ENCODE measurements at regions not wholly inside any gene's neighbourhood (a gene's known extent, or its start where the extent isn't known, plus 50 kb on each side); places are given as distances from the start of the nearest gene placed in this dataset.

- Histone ChIP-seq H4K91ac (ENCODE audit: insufficient read length, low read depth, low read length) (no peak overlapping the region), H2BK12ac (ENCODE audit: insufficient read length, low read depth, low read length) (no peak overlapping the region), H3K23me2 (ENCODE audit: insufficient read length, low read depth, low read length, poor library complexity, severe bottlenecking) (no peaks in the 10 kb centered on the region), H3K4me1 (ENCODE audit: insufficient read depth, low read length) (peaks cover 14% of the 10 kb centered on the region; the same call in 1 of the 2 replicates), H4K5ac (ENCODE audit: insufficient read length, low read depth, low read length) (no peak overlapping the region), H3K27me3 (ENCODE audit: insufficient read depth, low read length) (no peaks in the 10 kb centered on the region), H3K56ac (ENCODE audit: insufficient read length, low read depth, low read length) (no peak overlapping the region), H3K9me3 (ENCODE audit: control insufficient read depth, low read depth, low read length) (no peaks in the 10 kb centered on the region), H3K23ac (ENCODE audit: insufficient read length, low read depth, low read length) (no peak overlapping the region), H2BK20ac (ENCODE audit: low read depth, low read length, poor library complexity, severe bottlenecking) (no peak overlapping the region), H3K4me2 (ENCODE audit: insufficient read depth, insufficient read length, low read length) (peak overlapping the region; percentile 37), H4K20me1 (ENCODE audit: control insufficient read depth, insufficient read depth, insufficient read length) (no peaks in the 10 kb centered on the region), H3K4ac (ENCODE audit: low read depth, low read length) (no peak overlapping the region), H3K79me1 (ENCODE audit: insufficient read depth, low read depth, low read length, poor library complexity, severe bottlenecking) (no peaks in the 10 kb centered on the region), H3K27ac (ENCODE audit: insufficient read length, low read depth, low read length) (no peak overlapping the region), H3T11ph (ENCODE audit: low read length) (no peak overlapping the region), H2AFZ (ENCODE audit: low read length) (no peak overlapping the region), H2BK5ac (ENCODE audit: insufficient read length, low read length) (no peak overlapping the region), H4K8ac (replicated peaks; ENCODE audit: insufficient read length, low read depth, low read length) (no peak overlapping the region), H3K14ac (ENCODE audit: insufficient read depth, low read length) (no peak overlapping the region), H3K79me2 (ENCODE audit: insufficient read depth, low read length) (no peaks in the 10 kb centered on the region), H3K9ac (ENCODE audit: extremely low read depth, insufficient read length, low read length) (no peak overlapping the region), H3K18ac (ENCODE audit: insufficient read length, low read depth, low read length) (no peak overlapping the region), H2BK15ac (ENCODE audit: low read depth, low read length) (no peak overlapping the region), H2AK5ac (ENCODE audit: insufficient read length, low read length) (no peak overlapping the region), H2BK120ac (ENCODE audit: low read depth, low read length, poor library complexity, severe bottlenecking) (no peak overlapping the region)
- Mint-ChIP-seq H3K36me3 (ENCODE audit: insufficient read depth in 1 of 3, low read depth in 3 of 3) (no peaks in the 10 kb centered on the region; a peak in 1 of 7 replicates), H3K4me3 (no peak overlapping the region), H3K4me1 (peaks cover 25 to 30% of the 10 kb centered on the region in 2 experiments), H3K27me3 (ENCODE audit: low read depth) (no peaks in the 10 kb centered on the region; the same call in none of the 2 replicates), H3K9me3 (no peaks in the 10 kb centered on the region), H3K27ac (no peak overlapping the region)
- DNase-seq = peak; percentile 45
- TF ChIP-seq CTCF (conservative IDR thresholded peaks at IDR 0.05) = no peak
- no CpG with 5 or more reads among the region's 14 CpGs for WGBS (ENCODE audit: extremely low coverage, insufficient read length, low lambda C conversion rate)
Measured at GRCh38 chr15:52857937-52858781, 68.0 kb upstream of the ONECUT1 start.
